SK-N-SH (cell line): ENCODE measurements at regions not wholly inside any gene's neighbourhood (a gene's known extent, or its start where the extent isn't known, plus 50 kb on each side); places are given as distances from the start of the nearest gene placed in this dataset.

Experiments used
- CTCF ChIP-seq: fragments of 200-600 bp; sonication (generic); IDR thresholded peaks from 2 replicates; pipeline ENCODE4 v1.6.1; 2017; ENCODE audit warnings: antibody characterized with exemption, mild to moderate bottlenecking, moderate library complexity
- EP300 ChIP-seq, 2 experiments: IDR thresholded peaks; 2 replicates each; pipeline versions ENCODE4 v1.4.0 to v1.6.1; 2012; ENCODE audit warnings: borderline replicate concordance in 1 of 2, low read depth in 1 of 2, low read length in 1 of 2
- POLR2AphosphoS5 ChIP-seq: IDR thresholded peaks from 2 replicates; pipeline ENCODE4 v1.6.1; 2012; ENCODE audit warnings: low read depth, low read length
- RCOR1 ChIP-seq: fragments of 150-350 bp; IDR thresholded peaks from 2 replicates; pipeline ENCODE4 v1.6.1; 2017; ENCODE audit warnings: antibody characterized with exemption, low read length
- RFX5 ChIP-seq: IDR thresholded peaks from 2 replicates; pipeline ENCODE4 v1.6.1; 2012; ENCODE audit warnings: mild to moderate bottlenecking, improper control_type of control experiment, low read length
- SMC3 ChIP-seq: IDR thresholded peaks from 2 replicates; pipeline ENCODE4 v1.6.1; 2012; ENCODE audit warnings: low read depth, low read length, improper control_type of control experiment
- YY1 ChIP-seq: IDR thresholded peaks from 2 replicates; pipeline ENCODE4 v1.4.0; 2012; ENCODE audit warnings: low read depth, mild to moderate bottlenecking
- TF ChIP-seq, protein P1 (sequence below): IDR thresholded peaks from 2 replicates; pipeline ENCODE4 v1.6.1; 2012; ENCODE audit warnings: mild to moderate bottlenecking, low read depth, low read length, moderate library complexity
- TF ChIP-seq, protein P2 (sequence below): IDR thresholded peaks from 2 replicates; pipeline ENCODE4 v1.4.0; 2012; ENCODE audit warnings: low read depth

DNA sequence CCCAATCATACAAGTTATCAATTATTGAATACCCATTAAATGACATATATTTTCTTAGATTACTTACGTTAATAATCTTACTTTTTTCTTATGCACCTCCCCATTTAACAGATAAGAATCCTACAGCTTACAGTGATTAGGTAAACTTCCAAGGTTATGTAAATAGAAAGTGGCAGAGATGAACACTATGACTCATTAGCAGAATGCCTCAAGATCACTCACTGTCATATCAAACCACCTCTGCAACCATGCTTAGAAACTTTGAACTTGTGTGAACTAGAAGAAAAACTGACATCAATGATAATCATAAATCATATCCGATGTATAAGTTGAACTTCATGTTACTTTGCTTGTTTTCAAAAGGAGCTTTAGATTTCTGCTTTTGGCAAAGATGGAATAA lies 911.6 kb upstream of the ARPP21 start:
- TF ChIP-seq, protein P1, sequence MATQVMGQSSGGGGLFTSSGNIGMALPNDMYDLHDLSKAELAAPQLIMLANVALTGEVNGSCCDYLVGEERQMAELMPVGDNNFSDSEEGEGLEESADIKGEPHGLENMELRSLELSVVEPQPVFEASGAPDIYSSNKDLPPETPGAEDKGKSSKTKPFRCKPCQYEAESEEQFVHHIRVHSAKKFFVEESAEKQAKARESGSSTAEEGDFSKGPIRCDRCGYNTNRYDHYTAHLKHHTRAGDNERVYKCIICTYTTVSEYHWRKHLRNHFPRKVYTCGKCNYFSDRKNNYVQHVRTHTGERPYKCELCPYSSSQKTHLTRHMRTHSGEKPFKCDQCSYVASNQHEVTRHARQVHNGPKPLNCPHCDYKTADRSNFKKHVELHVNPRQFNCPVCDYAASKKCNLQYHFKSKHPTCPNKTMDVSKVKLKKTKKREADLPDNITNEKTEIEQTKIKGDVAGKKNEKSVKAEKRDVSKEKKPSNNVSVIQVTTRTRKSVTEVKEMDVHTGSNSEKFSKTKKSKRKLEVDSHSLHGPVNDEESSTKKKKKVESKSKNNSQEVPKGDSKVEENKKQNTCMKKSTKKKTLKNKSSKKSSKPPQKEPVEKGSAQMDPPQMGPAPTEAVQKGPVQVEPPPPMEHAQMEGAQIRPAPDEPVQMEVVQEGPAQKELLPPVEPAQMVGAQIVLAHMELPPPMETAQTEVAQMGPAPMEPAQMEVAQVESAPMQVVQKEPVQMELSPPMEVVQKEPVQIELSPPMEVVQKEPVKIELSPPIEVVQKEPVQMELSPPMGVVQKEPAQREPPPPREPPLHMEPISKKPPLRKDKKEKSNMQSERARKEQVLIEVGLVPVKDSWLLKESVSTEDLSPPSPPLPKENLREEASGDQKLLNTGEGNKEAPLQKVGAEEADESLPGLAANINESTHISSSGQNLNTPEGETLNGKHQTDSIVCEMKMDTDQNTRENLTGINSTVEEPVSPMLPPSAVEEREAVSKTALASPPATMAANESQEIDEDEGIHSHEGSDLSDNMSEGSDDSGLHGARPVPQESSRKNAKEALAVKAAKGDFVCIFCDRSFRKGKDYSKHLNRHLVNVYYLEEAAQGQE = no peak
- TF ChIP-seq, protein P2, sequence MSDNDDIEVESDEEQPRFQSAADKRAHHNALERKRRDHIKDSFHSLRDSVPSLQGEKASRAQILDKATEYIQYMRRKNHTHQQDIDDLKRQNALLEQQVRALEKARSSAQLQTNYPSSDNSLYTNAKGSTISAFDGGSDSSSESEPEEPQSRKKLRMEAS = no peak
- TF ChIP-seq CTCF (no peak), RCOR1 (no peak), YY1 (no peak), POLR2AphosphoS5 (no peak), RFX5 (no peak), EP300 (IDR thresholded peaks at IDR 0.05; ENCODE audit: borderline replicate concordance in 1 of 2, low read depth in 1 of 2, low read length in 1 of 2) (no peak), SMC3 (no peak)
